Motor neuron (in vitro differentiated cells): ENCODE measurements at regions not wholly inside any gene's neighbourhood (a gene's known extent, or its start where the extent isn't known, plus 50 kb on each side); places are given as distances from the start of the nearest gene placed in this dataset.

Experiments
- ATAC-seq, 8 experiments: fragments of 200-7000 bp; cut with Tn5 transposase; replicated peaks in 6 of 8; 2 replicates each; pipeline ENCODE4 v1.8.0; 2021; ENCODE audit warnings: mild to moderate bottlenecking in 8 of 8, moderate library complexity in 8 of 8
- H3K27ac ChIP-seq, 2 donors: fragments of 250-450 bp; sonication (Bioruptor Pico); 2 replicates each; pipeline ENCODE4 v1.9.0; 2021; ENCODE audit warnings: antibody characterized with exemption in 2 of 2, mild to moderate bottlenecking in 2 of 2, moderate library complexity in 1 of 2
- H3K4me1 ChIP-seq, 2 donors: fragments of 250-450 bp; sonication (Bioruptor Pico); replicated peaks in 1 of 2; 2 replicates each; pipeline ENCODE4 v1.6.1; 2021; ENCODE audit warnings: antibody characterized with exemption in 2 of 2, mild to moderate bottlenecking in 2 of 2, moderate library complexity in 1 of 2
- H3K4me3 ChIP-seq, 5 donors: fragments of 250-450 bp; sonication (Bioruptor Pico); 2 replicates each; pipeline ENCODE4 v1.9.0; 2021; ENCODE audit warnings: antibody characterized with exemption in 5 of 5, mild to moderate bottlenecking in 5 of 5, moderate library complexity in 4 of 5
- WGBS, 10 experiments: fragments of 450-650 bp; shearing (Covaris generic); methylation state at CpG; one replicate each; pipeline ENCODE4 v1.0.0; 2022; 5-methylcytosine and 5-hydroxymethylcytosine counted together
- in situ Hi-C, 9 experiments: fragments of 400-800 bp; cut with MboI; loops; one replicate each; pipeline ENCODE4 v1.15.0; 2021; ENCODE audit warnings: low sequenced_read_pairs in 9 of 9, low pct_unique_long_range_greater_than_20kb in 2 of 9; ENCODE audit not compliant: unreplicated experiment in 9 of 9

GRCh38 chr2:42947809-42948600, 155.6 kb upstream of the HAAO start:
- H3K4me1 ChIP-seq, result no peaks in the 10 kb centered on the region
- WGBS, 10 experiments, result 60 to 100% (median 100%) methylated on average over 1 of the region's 2 CpGs; no CpG with 5 or more reads in 4 of the 10 experiments
- in situ Hi-C loops, result loop anchor here in 3 of 9 experiments (25.0 kb wide), 3 partner anchors 111 to 539 kb away; partner anchors contain the start of gene ZFP36L2 (in 1 of the 3)
- H3K4me3 ChIP-seq, result no peak overlapping the region
- no peak overlapping the region for H3K27ac ChIP-seq
- no peak for ATAC-seq

- Histone ChIP-seq H3K4me3 (no peak overlapping the region), H3K4me1 (no peaks in the 10 kb centered on the region), H3K27ac (no peak overlapping the region)
- 31 to 100% (median 77%) methylated on average over 1 to 6 of the region's 10 CpGs; no CpG with 5 or more reads in 2 of the 10 experiments for WGBS, 10 experiments
- peak in 2 of 8 experiments; percentile 69 to 83 for ATAC-seq
- in situ Hi-C loops, result loop anchor here in 3 of 9 experiments (25.0 kb wide), 3 partner anchors 108 to 542 kb away; partner anchors contain the start of gene ZFP36L2 (in 1 of the 3)
Observed at GRCh38 chr2:42944779-42945415, 152.5 kb upstream of the HAAO start.

GRCh38 chr2:42942990-42943493, 150.7 kb upstream of the HAAO start:
- ATAC-seq, result no peak
- H3K4me3 ChIP-seq, result no peak overlapping the region
- WGBS, 10 experiments, result 80 to 100% (median 89%) methylated on average over 1 to 10 of the region's 13 CpGs; no CpG with 5 or more reads in 4 of the 10 experiments
- H3K4me1 ChIP-seq, result no peaks in the 10 kb centered on the region
- in situ Hi-C loops, result loop anchor here in 3 of 9 experiments (25.0 kb wide), 3 partner anchors 106 to 544 kb away; partner anchors contain the start of gene ZFP36L2 (in 1 of the 3)
- no peak overlapping the region for H3K27ac ChIP-seq

GRCh38 chr2:42942214-42942989, 150.0 kb upstream of the HAAO start:
- no peak for ATAC-seq
- 80 to 100% (median 92%) methylated on average over 1 to 5 of the region's 8 CpGs; no CpG with 5 or more reads in 2 of the 10 experiments for WGBS, 10 experiments
- Histone ChIP-seq H3K4me3 (no peak overlapping the region), H3K27ac (no peak overlapping the region), H3K4me1 (no peaks in the 10 kb centered on the region)
- in situ Hi-C loops, result loop anchor here in 3 of 9 experiments (25.0 kb wide), 3 partner anchors 105 to 545 kb away; partner anchors contain the start of gene ZFP36L2 (in 1 of the 3)

GRCh38 chr2:42941633-42942176, 149.3 kb upstream of the HAAO start:
- no peak overlapping the region for H3K27ac ChIP-seq
- ATAC-seq, result no peak
- in situ Hi-C loops, result loop anchor here in 3 of 9 experiments (25.0 kb wide), 3 partner anchors 104 to 546 kb away; partner anchors contain the start of gene ZFP36L2 (in 1 of the 3)
- whole genome bisulfite sequencing, 10 experiments, result 81 to 100% (median 100%) methylated on average over 1 to 3 of the region's 3 CpGs; no CpG with 5 or more reads in 5 of the 10 experiments
- peaks cover 0 to 4% of the 10 kb centered on the region in 2 donors for H3K4me1 ChIP-seq
- no peak overlapping the region for H3K4me3 ChIP-seq

GRCh38 chr2:42939411-42940206, 147.2 kb upstream of the HAAO start:
- 75 to 90% (median 80%) methylated on average over 2 to 9 of the region's 11 CpGs; no CpG with 5 or more reads in 2 of the 10 experiments for WGBS, 10 experiments
- peak in 1 of 8 experiments; percentile 7 for ATAC-seq
- Histone ChIP-seq H3K4me1 (peaks cover 2 to 18% of the 10 kb centered on the region in 2 donors), H3K4me3 (no peak overlapping the region), H3K27ac (no peak overlapping the region)
- in situ Hi-C loops, result loop anchor here in 3 of 9 experiments (25.0 kb wide), 3 partner anchors 102 to 548 kb away; partner anchors contain the start of gene ZFP36L2 (in 1 of the 3)

GRCh38 chr2:42938671-42939370, 146.4 kb upstream of the HAAO start:
- H3K27ac ChIP-seq, result no peak overlapping the region
- H3K4me3 ChIP-seq, result no peak overlapping the region
- peaks cover 7 to 23% of the 10 kb centered on the region in 2 donors for H3K4me1 ChIP-seq
- 80 to 100% (median 95%) methylated on average over 1 to 3 of the region's 3 CpGs; no CpG with 5 or more reads in 2 of the 10 experiments for WGBS, 10 experiments
- in situ Hi-C loops, result loop anchor here in 3 of 9 experiments (25.0 kb wide), 3 partner anchors 102 to 548 kb away; partner anchors contain the start of gene ZFP36L2 (in 1 of the 3)
- no peak for ATAC-seq

GRCh38 chr2:42937171-42937875, 144.9 kb upstream of the HAAO start:
- Histone ChIP-seq H3K4me3 (no peak overlapping the region), H3K27ac (no peak overlapping the region), H3K4me1 (peaks cover 7 to 23% of the 10 kb centered on the region in 2 donors)
- 80 to 100% (median 83%) methylated on average over 1 to 8 of the region's 16 CpGs; no CpG with 5 or more reads in 5 of the 10 experiments for WGBS, 10 experiments
- ATAC-seq, result no peak
- in situ Hi-C loops, result loop anchor here in 3 of 9 experiments (25.0 kb wide), 3 partner anchors 100 to 550 kb away; partner anchors contain the start of gene ZFP36L2 (in 1 of the 3)

- peak in 4 of 8 experiments; percentile 13 to 59 (median 44) for ATAC-seq
- Histone ChIP-seq H3K27ac (no peak overlapping the region), H3K4me3 (no peak overlapping the region), H3K4me1 (peaks cover 7 to 23% of the 10 kb centered on the region in 2 donors)
- WGBS, 10 experiments, result 31 to 100% (median 76%) methylated on average over 1 to 6 of the region's 13 CpGs; no CpG with 5 or more reads in 1 of the 10 experiments
- in situ Hi-C loops, result loop anchor here in 3 of 9 experiments (25.0 kb wide), 3 partner anchors 99 to 551 kb away; partner anchors contain the start of gene ZFP36L2 (in 1 of the 3)
Observed at GRCh38 chr2:42935692-42936671, 143.6 kb upstream of the HAAO start.
